Right lobe of liver (tissue), 4 donors: ENCODE measurements at regions not wholly inside any gene's neighbourhood (a gene's known extent, or its start where the extent isn't known, plus 50 kb on each side); places are given as distances from the start of the nearest gene placed in this dataset.

Source experiments
- CTCF ChIP-seq, 4 donors: fragments of 200-600 bp in 3 of 4; fragments of 450-650 bp in 1 of 4; IDR thresholded peaks; one replicate each; pipeline versions ENCODE4 v1.5.1 to v1.8.0; 2016 to 2022; ENCODE audit warnings: antibody characterized with exemption in 4 of 4, mild to moderate bottlenecking in 2 of 4
- POLR2A ChIP-seq: fragments of 450-650 bp; IDR thresholded peaks from one replicate; pipeline ENCODE4 v1.6.1; 2017; ENCODE audit warnings: antibody characterized with exemption, mild to moderate bottlenecking
- donor health status: DM: no; HTN: no; CAD: no.
- donor health status: DM: no; HTN: no; CAD: no.
- donor health status: DM: no; HTN: yes; CAD: no.

GRCh38 chr1:157380523-157380922 lies 171.8 kb downstream of the FCRL5 start:
- TF ChIP-seq CTCF (IDR thresholded peaks at IDR 0.05): no peak
- TF ChIP-seq POLR2A: no peak
